Tibial nerve (tissue), 4 donors: ENCODE measurements at regions not wholly inside any gene's neighbourhood (a gene's known extent, or its start where the extent isn't known, plus 50 kb on each side); places are given as distances from the start of the nearest gene placed in this dataset.

Experiments
- DNase-seq, 2 donors: peaks; one replicate each; pipeline ENCODE4 v3.0.0-alpha.2; 2019; ENCODE audit warnings: low spot score in 2 of 2
- H3K27ac ChIP-seq, 4 donors: fragments of 200-600 bp; sonication (generic) in 3 of 4; one replicate each; pipeline ENCODE4 v1.5.1; 2017 to 2019; ENCODE audit warnings: mild to moderate bottlenecking in 1 of 4
- H3K27me3 ChIP-seq, 2 donors: fragments of 200-600 bp; sonication (generic) in 1 of 2; one replicate each; pipeline versions ENCODE4 v1.5.1 to v1.6.0; 2017 to 2019
- H3K36me3 ChIP-seq, 3 donors: fragments of 200-600 bp; sonication (generic); one replicate each; pipeline ENCODE4 v1.5.1; 2018 to 2019
- H3K4me1 ChIP-seq, 4 donors: fragments of 200-600 bp; sonication (generic) in 3 of 4; one replicate each; pipeline ENCODE4 v1.5.1; 2017 to 2019
- H3K4me3 ChIP-seq, 4 donors: fragments of 200-600 bp; sonication (generic) in 3 of 4; one replicate each; pipeline ENCODE4 v1.5.1; 2017 to 2019; ENCODE audit warnings: mild to moderate bottlenecking in 1 of 4, moderate library complexity in 1 of 4
- H3K9me3 ChIP-seq, 4 donors: fragments of 200-600 bp; sonication (generic) in 3 of 4; one replicate each; pipeline ENCODE4 v1.5.1; 2017 to 2019
- EP300 ChIP-seq, 2 donors: sonication (generic); formaldehyde crosslinking; IDR thresholded peaks; one replicate each; pipeline ENCODE4 v1.6.1; 2017; ENCODE audit warnings: antibody characterized with exemption in 2 of 2, mild to moderate bottlenecking in 1 of 2
- POLR2A ChIP-seq, 2 donors: fragments of 450-650 bp; IDR thresholded peaks; one replicate each; pipeline ENCODE4 v1.6.1; 2017; ENCODE audit warnings: antibody characterized with exemption in 2 of 2, mild to moderate bottlenecking in 2 of 2, moderate library complexity in 2 of 2
- WGBS, 2 donors: methylation state at CpG; one replicate each; pipeline ENCODE4 v1.1.5; 2018; 5-methylcytosine and 5-hydroxymethylcytosine counted together
- TF ChIP-seq, protein P1 (sequence below), 5 experiments: fragments of 200-600 bp in 3 of 5; fragments of 450-650 bp in 2 of 5; sonication (generic) in 3 of 5; IDR thresholded peaks; one replicate each; pipeline ENCODE4 v1.5.1; 2016 to 2019; ENCODE audit warnings: antibody characterized with exemption in 5 of 5, mild to moderate bottlenecking in 3 of 5, moderate library complexity in 2 of 5

DNA sequence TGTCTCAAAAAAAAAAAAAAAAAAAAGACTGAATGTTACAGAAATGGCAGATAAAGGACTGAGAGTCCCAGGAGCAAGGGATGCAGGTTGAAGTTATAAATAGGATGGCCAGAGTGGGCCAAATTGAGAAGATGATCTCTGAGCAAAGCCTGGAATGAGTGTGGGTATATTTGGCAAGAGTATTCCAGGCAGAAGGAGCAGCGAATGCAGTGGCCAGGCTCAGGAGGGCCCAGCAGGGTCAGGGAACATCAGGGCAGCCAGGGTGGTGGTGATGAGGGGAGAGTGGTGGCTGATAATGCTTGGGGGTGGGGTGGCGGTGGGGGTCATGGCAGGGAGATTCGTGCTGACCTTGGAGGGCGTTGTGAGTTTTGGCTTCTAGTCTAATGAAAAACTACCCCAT is 141.3 kb upstream of the AGAP1 start:
- DNase-seq, result no peak
- H3K36me3 ChIP-seq, result no peaks in the 10 kb centered on the region
- H3K27me3 ChIP-seq, result no peaks in the 10 kb centered on the region
- TF ChIP-seq EP300 (IDR thresholded peaks at IDR 0.05) (no peak), POLR2A (IDR thresholded peaks at IDR 0.05) (no peak)
- TF ChIP-seq, protein P1, sequence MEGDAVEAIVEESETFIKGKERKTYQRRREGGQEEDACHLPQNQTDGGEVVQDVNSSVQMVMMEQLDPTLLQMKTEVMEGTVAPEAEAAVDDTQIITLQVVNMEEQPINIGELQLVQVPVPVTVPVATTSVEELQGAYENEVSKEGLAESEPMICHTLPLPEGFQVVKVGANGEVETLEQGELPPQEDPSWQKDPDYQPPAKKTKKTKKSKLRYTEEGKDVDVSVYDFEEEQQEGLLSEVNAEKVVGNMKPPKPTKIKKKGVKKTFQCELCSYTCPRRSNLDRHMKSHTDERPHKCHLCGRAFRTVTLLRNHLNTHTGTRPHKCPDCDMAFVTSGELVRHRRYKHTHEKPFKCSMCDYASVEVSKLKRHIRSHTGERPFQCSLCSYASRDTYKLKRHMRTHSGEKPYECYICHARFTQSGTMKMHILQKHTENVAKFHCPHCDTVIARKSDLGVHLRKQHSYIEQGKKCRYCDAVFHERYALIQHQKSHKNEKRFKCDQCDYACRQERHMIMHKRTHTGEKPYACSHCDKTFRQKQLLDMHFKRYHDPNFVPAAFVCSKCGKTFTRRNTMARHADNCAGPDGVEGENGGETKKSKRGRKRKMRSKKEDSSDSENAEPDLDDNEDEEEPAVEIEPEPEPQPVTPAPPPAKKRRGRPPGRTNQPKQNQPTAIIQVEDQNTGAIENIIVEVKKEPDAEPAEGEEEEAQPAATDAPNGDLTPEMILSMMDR (IDR thresholded peaks at IDR 0.05), result no peak
- H3K9me3 ChIP-seq, result no peaks in the 10 kb centered on the region
- no peaks in the 10 kb centered on the region for H3K4me1 ChIP-seq
- H3K27ac ChIP-seq, result no peak overlapping the region
- WGBS, 2 donors, result 56 to 64% methylated on average over 4 of the region's 4 CpGs
- H3K4me3 ChIP-seq, result no peak overlapping the region

DNA sequence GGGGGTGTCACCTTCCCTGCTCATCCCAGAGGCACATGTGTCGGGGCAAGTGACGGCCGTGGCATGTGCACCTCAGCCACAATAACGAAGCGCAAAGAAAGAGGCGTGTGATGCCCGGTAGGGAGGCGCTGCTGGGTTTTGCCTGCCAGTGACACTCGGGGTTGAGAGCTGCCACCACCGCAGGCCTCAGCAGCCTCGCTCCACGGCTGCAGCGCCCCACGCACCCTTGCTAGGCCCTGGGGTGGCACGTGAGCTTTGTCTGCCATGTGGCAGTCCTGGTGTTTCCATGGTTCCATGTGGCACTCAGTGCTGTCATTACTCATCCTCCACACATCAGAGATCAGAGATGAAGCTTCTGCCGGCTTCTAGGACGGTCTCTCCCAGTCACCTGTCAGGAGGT is 136.0 kb upstream of the AGAP1 start:
- Histone ChIP-seq H3K27ac (no peak overlapping the region), H3K4me1 (no peaks in the 10 kb centered on the region), H3K9me3 (no peaks in the 10 kb centered on the region), H3K4me3 (no peak overlapping the region), H3K27me3 (no peaks in the 10 kb centered on the region), H3K36me3 (no peaks in the 10 kb centered on the region)
- DNase-seq, result no peak
- WGBS, 2 donors, result 94 to 95% methylated on average over 15 to 17 of the region's 17 CpGs
- TF ChIP-seq, protein P1 (IDR thresholded peaks at IDR 0.05), result no peak
- no peak for TF ChIP-seq POLR2A (IDR thresholded peaks at IDR 0.05)
- TF ChIP-seq EP300 (IDR thresholded peaks at IDR 0.05), result no peak

DNA sequence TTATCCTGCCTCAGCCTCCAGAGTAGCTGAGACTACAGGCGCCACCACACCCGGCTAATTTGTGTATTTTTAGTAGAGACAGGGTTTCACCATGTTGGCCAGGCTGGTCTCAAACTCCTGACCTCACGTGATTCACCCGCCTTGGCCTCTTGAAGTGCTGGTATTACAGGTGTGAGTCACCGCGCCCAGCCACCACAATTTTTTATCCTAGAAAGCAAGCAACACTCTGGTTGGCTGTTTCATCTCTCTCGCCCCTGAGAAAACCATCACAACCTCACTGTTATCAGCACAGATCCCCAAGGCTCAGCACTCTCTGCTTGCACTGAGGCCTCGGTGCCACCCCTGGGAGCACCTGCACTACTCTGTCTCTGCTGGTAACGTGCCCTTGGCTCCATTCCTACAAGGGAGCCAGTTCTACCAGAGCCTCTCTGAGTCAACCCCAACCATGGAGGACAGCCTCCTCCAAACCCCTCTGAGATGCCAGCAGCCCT is 134.8 kb upstream of the AGAP1 start:
- no peak for TF ChIP-seq POLR2A (IDR thresholded peaks at IDR 0.05)
- TF ChIP-seq EP300 (IDR thresholded peaks at IDR 0.05), result no peak
- TF ChIP-seq, protein P1 (IDR thresholded peaks at IDR 0.05), result no peak
- 89 to 93% methylated on average over 9 of the region's 9 CpGs for WGBS, 2 donors
- no peak for DNase-seq

DNA sequence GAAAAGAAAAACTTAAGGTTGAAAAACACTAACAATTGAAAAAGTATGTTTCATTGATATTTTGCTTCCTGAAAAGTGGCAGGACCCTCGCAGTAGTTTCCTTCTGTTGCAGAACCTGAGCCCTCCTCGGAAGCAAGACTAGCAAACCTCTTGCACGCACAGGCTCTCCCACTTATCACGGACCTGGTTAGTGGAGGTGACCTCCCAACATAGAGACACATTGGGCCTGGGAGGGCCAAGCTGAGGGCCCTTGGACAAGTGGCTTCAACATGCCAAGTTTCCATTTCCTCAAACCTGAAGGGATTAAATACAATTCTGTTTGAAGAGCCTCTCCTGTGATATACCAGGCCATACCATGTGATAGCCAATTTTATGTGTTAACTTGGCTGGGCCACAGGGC is 133.4 kb upstream of the AGAP1 start:
- no peaks in the 10 kb centered on the region for H3K36me3 ChIP-seq
- WGBS, 2 donors, result 94 to 96% methylated on average over 4 of the region's 4 CpGs
- H3K4me3 ChIP-seq, result no peak overlapping the region
- DNase-seq, result no peak
- no peaks in the 10 kb centered on the region for H3K27me3 ChIP-seq
- no peaks in the 10 kb centered on the region for H3K4me1 ChIP-seq
- TF ChIP-seq POLR2A (IDR thresholded peaks at IDR 0.05) (no peak), EP300 (IDR thresholded peaks at IDR 0.05) (no peak)
- TF ChIP-seq, protein P1 (IDR thresholded peaks at IDR 0.05), result no peak
- H3K9me3 ChIP-seq, result no peaks in the 10 kb centered on the region
- H3K27ac ChIP-seq, result no peak overlapping the region

More for the DNA sequence above, 134.8 kb upstream of the AGAP1 start:
- Histone ChIP-seq H3K36me3 (no peaks in the 10 kb centered on the region), H3K27ac (no peak overlapping the region), H3K4me1 (no peaks in the 10 kb centered on the region), H3K9me3 (no peaks in the 10 kb centered on the region), H3K4me3 (no peak overlapping the region), H3K27me3 (no peaks in the 10 kb centered on the region)

DNA sequence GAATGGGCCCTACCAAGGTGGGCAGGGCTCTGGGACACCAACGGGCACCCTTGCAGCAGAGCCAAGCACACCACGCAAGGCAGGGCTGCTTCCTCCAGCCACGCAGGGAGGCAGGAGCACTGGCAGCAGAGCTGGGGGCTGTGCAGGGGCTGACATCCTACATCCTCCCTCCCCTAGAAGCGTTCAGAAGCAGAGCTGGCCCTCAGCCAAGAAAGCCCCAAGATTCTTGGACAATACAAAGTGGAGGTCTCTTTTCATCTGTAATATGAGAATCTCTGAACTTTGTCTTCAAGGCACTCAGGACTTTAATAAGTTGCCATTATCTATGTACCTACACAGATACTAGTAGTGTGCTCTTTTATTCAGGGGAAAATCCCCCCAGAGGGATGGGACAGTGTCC is 128.1 kb upstream of the AGAP1 start:
- Histone ChIP-seq H3K9me3 (no peaks in the 10 kb centered on the region), H3K27me3 (no peaks in the 10 kb centered on the region), H3K4me3 (no peak overlapping the region), H3K27ac (no peak overlapping the region), H3K4me1 (no peaks in the 10 kb centered on the region), H3K36me3 (no peaks in the 10 kb centered on the region)
- DNase-seq, result no peak
- WGBS, 2 donors, result 45 to 48% methylated on average over 4 of the region's 4 CpGs
- TF ChIP-seq, protein P1 (IDR thresholded peaks at IDR 0.05), result no peak
